ENCODE measurements at regions not wholly inside any gene's neighbourhood (a gene's known extent, or its start where the extent isn't known, plus 50 kb on each side); places are given as distances from the start of the nearest gene placed in this dataset.

GRCh38 chr3:158925828-158926494 is 124.1 kb downstream of the MFSD1 start:
- TF ChIP-seq TAF1 (IDR thresholded peaks at IDR 0.05; ENCODE audit: low read depth, low read length) (no peak), POLR2A (IDR thresholded peaks at IDR 0.05; ENCODE audit: low read depth, low read length) (no peak)
